Activated CD4-positive, alpha-beta T cell treated with anti-CD3 and anti-CD28 coated beads for 24 hours (primary cell): ENCODE measurements at regions not wholly inside any gene's neighbourhood (a gene's known extent, or its start where the extent isn't known, plus 50 kb on each side); places are given as distances from the start of the nearest gene placed in this dataset.

Source experiments
- DNase-seq, 2 donors: peaks; one replicate each; pipeline ENCODE4 v3.0.0-alpha.2; 2020; ENCODE audit warnings: low read depth in 2 of 2

- DNase-seq, result no peak
These were observed 1408.4 kb upstream of the TENM4 start for GRCh38 chr11:80849253-80849652.

- no peak for DNase-seq
These were observed 1406.1 kb upstream of the TENM4 start for GRCh38 chr11:80846979-80847378.

GRCh38 chr11:80846442-80846841, 1405.6 kb upstream of the TENM4 start:
- DNase-seq, result no peak

GRCh38 chr11:80844110-80844819, 1403.4 kb upstream of the TENM4 start:
- no peak for DNase-seq

GRCh38 chr11:80843266-80843974, 1402.6 kb upstream of the TENM4 start:
- DNase-seq, result no peak

GRCh38 chr11:80842246-80842645, 1401.4 kb upstream of the TENM4 start:
- DNase-seq, result no peak

GRCh38 chr11:80841675-80842074, 1400.8 kb upstream of the TENM4 start:
- no peak for DNase-seq

- DNase-seq, result no peak
These were observed 1397.3 kb upstream of the TENM4 start for GRCh38 chr11:80838153-80838552.

- no peak for DNase-seq
These were observed 1396.2 kb upstream of the TENM4 start for GRCh38 chr11:80837051-80837450.

- no peak for DNase-seq
These were observed 1390.5 kb upstream of the TENM4 start for GRCh38 chr11:80831374-80831773.

- no peak for DNase-seq
These were observed 1387.0 kb upstream of the TENM4 start for GRCh38 chr11:80827781-80828180.

- DNase-seq, result no peak
These were observed 1386.0 kb upstream of the TENM4 start for GRCh38 chr11:80826808-80827207.

GRCh38 chr11:80822308-80822707, 1381.5 kb upstream of the TENM4 start:
- DNase-seq, result no peak

GRCh38 chr11:80819271-80819670, 1378.4 kb upstream of the TENM4 start:
- no peak for DNase-seq

GRCh38 chr11:80816966-80817365, 1376.1 kb upstream of the TENM4 start:
- DNase-seq, result no peak

- DNase-seq, result no peak
These were observed 1375.6 kb upstream of the TENM4 start for GRCh38 chr11:80816454-80816847.

GRCh38 chr11:80815752-80816453, 1375.1 kb upstream of the TENM4 start:
- no peak for DNase-seq

GRCh38 chr11:80814813-80815212, 1374.0 kb upstream of the TENM4 start:
- DNase-seq, result no peak

GRCh38 chr11:80810695-80811094, 1369.9 kb upstream of the TENM4 start:
- DNase-seq, result no peak

GRCh38 chr11:80798174-80798573, 1357.3 kb upstream of the TENM4 start:
- no peak for DNase-seq

- DNase-seq, result no peak
These were observed 1342.7 kb upstream of the TENM4 start for GRCh38 chr11:80783561-80783960.

- DNase-seq, result no peak
These were observed 1341.5 kb upstream of the TENM4 start for GRCh38 chr11:80782135-80782885.
